ENCODE measurements at regions not wholly inside any gene's neighbourhood (a gene's known extent, or its start where the extent isn't known, plus 50 kb on each side); places are given as distances from the start of the nearest gene placed in this dataset.

GRCh38 chr4:115883231-115883630 is 769.8 kb upstream of the NDST4 start:
- TF ChIP-seq CTCF (conservative IDR thresholded peaks at IDR 0.05; ENCODE audit: low read depth, low read length) (no peak), EZH2phosphoT487 (IDR thresholded peaks at IDR 0.05; ENCODE audit: borderline replicate concordance, low read length) (no peak)

Data from PC-3 (cell line).